C4-2B (cell line): ENCODE measurements at regions not wholly inside any gene's neighbourhood (a gene's known extent, or its start where the extent isn't known, plus 50 kb on each side); places are given as distances from the start of the nearest gene placed in this dataset.

Source experiments
- H3K27ac ChIP-seq: fragments of 450-650 bp; 2 replicates; pipeline ENCODE4 v1.5.1; 2017
- CTCF ChIP-seq: fragments of 450-650 bp; conservative IDR thresholded peaks from 2 replicates; pipeline ENCODE4 v1.5.1; 2017; ENCODE audit warnings: mild to moderate bottlenecking
- ZFX ChIP-seq: fragments of 450-650 bp; IDR thresholded peaks from 2 replicates; pipeline ENCODE4 v1.6.1; 2017

- H3K27ac ChIP-seq: no peak overlapping the region
- TF ChIP-seq ZFX (no peak), CTCF (no peak)
These were observed 811.9 kb downstream of the SATB2 start for GRCh38 chr2:198645816-198646215.

GRCh38 chr2:198641161-198641560, 816.6 kb downstream of the SATB2 start:
- TF ChIP-seq CTCF (no peak), ZFX (no peak)
- H3K27ac ChIP-seq: no peak overlapping the region

GRCh38 chr2:198640463-198640862, 817.3 kb downstream of the SATB2 start:
- no peak for TF ChIP-seq ZFX
- TF ChIP-seq CTCF: no peak
- no peak overlapping the region for H3K27ac ChIP-seq

DNA sequence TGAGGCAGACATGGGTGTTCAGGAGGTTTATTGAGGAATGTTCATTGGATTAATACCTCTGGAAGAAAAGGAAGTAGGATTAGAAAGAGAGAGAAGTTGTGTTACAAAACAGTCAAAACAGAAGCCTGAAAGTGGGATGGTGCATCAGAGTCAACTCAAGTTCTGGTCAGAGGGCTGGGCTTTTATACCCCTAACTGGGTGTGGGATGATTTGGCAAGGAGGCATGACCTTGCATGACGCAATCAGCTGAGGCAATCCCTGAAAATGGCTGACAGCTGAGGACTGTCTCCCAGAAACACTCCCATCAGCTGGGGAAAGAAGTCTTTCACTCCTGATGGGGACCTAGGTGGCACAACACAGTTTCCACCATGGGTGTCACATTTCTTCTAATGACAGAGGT, 818.2 kb downstream of the SATB2 start:
- no peak overlapping the region for H3K27ac ChIP-seq
- TF ChIP-seq ZFX: no peak
- TF ChIP-seq CTCF: no peak

DNA sequence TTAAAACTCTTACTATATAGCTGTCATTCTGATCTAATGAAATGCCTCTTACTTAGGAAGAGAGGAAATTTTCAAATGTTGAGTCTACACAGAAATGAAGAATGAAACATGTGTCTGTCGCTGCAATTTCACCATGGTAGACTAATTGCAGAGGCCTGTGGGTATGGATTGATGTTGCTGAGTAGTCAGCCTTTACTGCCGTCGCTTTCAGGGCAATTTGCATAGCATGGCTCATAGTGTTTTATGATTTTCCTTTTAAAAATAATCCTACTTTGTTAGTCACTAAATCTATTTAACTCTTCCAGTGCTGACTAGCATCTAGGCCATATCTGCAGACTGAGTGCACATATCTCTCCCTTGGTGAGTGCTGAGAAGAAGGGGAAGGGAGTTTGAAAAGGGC, 819.2 kb downstream of the SATB2 start:
- TF ChIP-seq CTCF (no peak), ZFX (no peak)
- no peak overlapping the region for H3K27ac ChIP-seq

GRCh38 chr2:198630384-198630783, 826.0 kb downstream of the PLCL1 start:
- TF ChIP-seq ZFX (no peak), CTCF (no peak)

DNA sequence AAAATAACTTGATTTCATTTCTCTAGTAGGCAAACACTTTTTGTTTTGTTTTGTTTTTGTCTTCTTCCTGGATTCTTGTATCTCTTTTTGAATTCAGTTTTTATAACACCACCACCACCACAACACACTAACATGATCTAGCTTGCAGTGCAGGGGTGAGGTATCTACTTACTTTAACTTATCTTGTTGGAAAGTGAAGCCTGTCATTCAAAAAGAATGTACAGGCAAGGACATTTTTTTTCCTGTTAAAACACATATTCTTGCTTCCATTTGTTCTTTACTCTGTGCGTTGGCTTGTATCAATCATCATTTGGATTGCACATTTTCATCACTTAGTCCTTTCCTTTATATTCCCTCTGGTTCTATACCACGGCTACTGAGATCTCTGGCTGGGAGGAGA, 824.2 kb downstream of the PLCL1 start:
- no peak for TF ChIP-seq ZFX
- TF ChIP-seq CTCF: no peak
- H3K27ac ChIP-seq: no peak overlapping the region

More at GRCh38 chr2:198630384-198630783, 826.0 kb downstream of the PLCL1 start:
- no peak overlapping the region for H3K27ac ChIP-seq
